Ovary (tissue), 3 donors: ENCODE measurements at regions not wholly inside any gene's neighbourhood (a gene's known extent, or its start where the extent isn't known, plus 50 kb on each side); places are given as distances from the start of the nearest gene placed in this dataset.

Experiments
- CTCF ChIP-seq, 3 donors: fragments of 450-650 bp in 2 of 3; fragments of 200-600 bp in 1 of 3; IDR thresholded peaks; one replicate each; pipeline versions ENCODE4 v1.5.1 to v1.8.0; 2016 to 2022; ENCODE audit warnings: antibody characterized with exemption in 3 of 3, mild to moderate bottlenecking in 1 of 3
- EP300 ChIP-seq: sonication (generic); formaldehyde crosslinking; IDR thresholded peaks from one replicate; pipeline ENCODE4 v1.6.1; 2017; ENCODE audit warnings: antibody characterized with exemption
- POLR2A ChIP-seq: fragments of 450-650 bp; IDR thresholded peaks from one replicate; pipeline ENCODE4 v1.6.1; 2017; ENCODE audit warnings: antibody characterized with exemption, mild to moderate bottlenecking, moderate library complexity
- donor health status: DM: no; HTN: no; CAD: no.

- TF ChIP-seq CTCF (IDR thresholded peaks at IDR 0.05): no peak
- no peak for TF ChIP-seq EP300
- TF ChIP-seq POLR2A: no peak
These were observed 88.2 kb downstream of the TMA16 start for GRCh38 chr4:163582703-163583102.
